ENCODE measurements at regions not wholly inside any gene's neighbourhood (a gene's known extent, or its start where the extent isn't known, plus 50 kb on each side); places are given as distances from the start of the nearest gene placed in this dataset.

DNA sequence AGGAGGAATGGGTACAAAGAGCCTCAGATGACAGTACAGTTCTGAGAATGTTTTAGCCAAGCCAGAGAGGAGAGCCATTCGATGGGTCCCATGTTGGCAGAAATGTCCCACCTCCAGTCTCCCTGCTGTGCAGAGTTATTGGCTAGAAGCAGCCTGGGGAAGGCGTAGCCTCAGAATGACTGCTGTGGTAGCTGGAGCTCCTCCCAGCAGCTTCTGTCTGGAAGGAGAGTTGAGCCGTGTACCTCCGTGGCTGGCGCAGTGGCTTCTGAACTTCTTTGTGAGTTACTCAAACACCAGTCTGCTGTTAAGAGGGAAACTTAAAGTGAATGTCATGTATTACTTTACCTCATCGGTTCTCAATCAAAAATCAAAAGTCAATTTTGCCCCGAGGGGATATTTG is 193.3 kb upstream of the SNX2 start:
- intact Hi-C loops (cut with DNase I): no loop called here
- ATAC-seq (no peak), DNase-seq (no peak)
- TF ChIP-seq, protein P1, sequence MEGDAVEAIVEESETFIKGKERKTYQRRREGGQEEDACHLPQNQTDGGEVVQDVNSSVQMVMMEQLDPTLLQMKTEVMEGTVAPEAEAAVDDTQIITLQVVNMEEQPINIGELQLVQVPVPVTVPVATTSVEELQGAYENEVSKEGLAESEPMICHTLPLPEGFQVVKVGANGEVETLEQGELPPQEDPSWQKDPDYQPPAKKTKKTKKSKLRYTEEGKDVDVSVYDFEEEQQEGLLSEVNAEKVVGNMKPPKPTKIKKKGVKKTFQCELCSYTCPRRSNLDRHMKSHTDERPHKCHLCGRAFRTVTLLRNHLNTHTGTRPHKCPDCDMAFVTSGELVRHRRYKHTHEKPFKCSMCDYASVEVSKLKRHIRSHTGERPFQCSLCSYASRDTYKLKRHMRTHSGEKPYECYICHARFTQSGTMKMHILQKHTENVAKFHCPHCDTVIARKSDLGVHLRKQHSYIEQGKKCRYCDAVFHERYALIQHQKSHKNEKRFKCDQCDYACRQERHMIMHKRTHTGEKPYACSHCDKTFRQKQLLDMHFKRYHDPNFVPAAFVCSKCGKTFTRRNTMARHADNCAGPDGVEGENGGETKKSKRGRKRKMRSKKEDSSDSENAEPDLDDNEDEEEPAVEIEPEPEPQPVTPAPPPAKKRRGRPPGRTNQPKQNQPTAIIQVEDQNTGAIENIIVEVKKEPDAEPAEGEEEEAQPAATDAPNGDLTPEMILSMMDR (IDR thresholded peaks at IDR 0.05): no peak
- Histone ChIP-seq H3K9me3 (no peaks in the 10 kb centered on the region), H3K4me3 (no peak overlapping the region), H3K27ac (no peak overlapping the region), H3K4me1 (no peaks in the 10 kb centered on the region), H3K36me3 (no peaks in the 10 kb centered on the region), H3K27me3 (ENCODE audit: low read depth) (no peaks in the 10 kb centered on the region)

DNA sequence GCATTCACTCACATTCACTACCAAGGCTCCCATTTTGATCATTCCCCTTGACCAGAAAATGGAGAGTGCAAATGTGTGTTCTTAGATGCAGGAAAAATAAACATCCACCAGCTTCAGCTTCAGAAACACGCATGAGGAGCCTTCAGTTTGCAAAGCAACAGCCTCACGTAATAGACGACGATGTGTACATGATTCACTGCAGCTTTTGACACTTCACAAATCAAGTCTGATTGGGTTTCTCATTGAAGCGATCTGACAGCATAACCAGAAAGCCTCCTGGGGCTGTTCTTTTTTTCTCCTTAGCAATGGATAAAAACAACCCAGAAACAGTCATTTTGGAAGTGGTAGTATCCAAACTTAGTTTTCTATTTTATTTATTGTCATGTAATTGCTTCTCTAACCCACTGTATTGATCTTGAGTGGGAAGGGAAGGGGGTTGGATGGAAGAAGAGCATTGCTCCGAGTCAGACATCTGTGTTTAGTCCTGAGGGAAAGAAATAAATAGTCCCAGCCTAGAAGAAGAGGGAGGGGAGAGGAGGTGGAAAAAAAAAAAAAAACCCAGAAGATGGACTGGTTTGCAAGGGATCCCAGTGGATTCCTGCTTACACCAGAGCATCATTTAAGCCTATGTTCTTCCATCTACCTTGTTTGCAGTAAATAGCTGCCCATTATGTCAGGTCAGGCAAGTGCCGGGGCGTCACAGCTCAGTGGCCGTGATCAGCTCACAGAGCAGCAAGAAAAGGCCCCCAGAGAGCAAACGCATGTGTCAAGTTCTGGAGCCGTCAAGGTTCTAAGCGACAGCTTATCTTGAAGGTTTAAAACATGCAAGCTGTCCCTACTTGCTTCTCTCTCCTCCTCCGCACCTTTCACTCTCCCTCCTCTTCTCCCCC is 190.2 kb upstream of the SNX2 start:
- Histone ChIP-seq H3K4me3 (no peak overlapping the region), H3K4me1 (no peaks in the 10 kb centered on the region), H3K36me3 (no peaks in the 10 kb centered on the region), H3K9me3 (no peaks in the 10 kb centered on the region), H3K27me3 (ENCODE audit: low read depth) (no peaks in the 10 kb centered on the region), H3K27ac (no peak overlapping the region)
- intact Hi-C loops (cut with DNase I): no loop called here
- DNase-seq (no peak), ATAC-seq (no peak)
- TF ChIP-seq, protein P1 (IDR thresholded peaks at IDR 0.05): no peak

DNA sequence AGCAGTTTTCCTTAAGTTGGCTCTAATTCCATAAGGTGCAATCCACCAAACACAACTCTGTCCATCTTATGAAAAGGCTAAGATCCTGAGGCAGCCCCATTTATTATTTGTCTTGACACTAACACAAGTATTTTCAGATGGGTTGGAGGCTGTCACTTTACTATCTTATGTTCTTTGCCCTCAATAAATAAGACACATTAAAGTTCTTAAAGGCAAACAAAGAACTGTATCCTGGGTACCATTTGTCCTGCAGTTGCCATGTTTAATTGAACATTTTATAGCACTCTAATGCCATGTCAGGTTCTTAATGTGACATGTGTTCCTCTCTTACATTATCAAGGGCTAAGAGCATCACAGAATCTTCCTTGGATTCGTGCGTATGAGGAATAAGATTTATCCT is 189.5 kb upstream of the SNX2 start:
- ATAC-seq (no peak), DNase-seq (no peak)
- H3K36me3 ChIP-seq: no peaks in the 10 kb centered on the region
- intact Hi-C loops (cut with DNase I): no loop called here
- H3K27me3 ChIP-seq (ENCODE audit: low read depth): no peaks in the 10 kb centered on the region
- H3K4me1 ChIP-seq: no peaks in the 10 kb centered on the region
- H3K27ac ChIP-seq: no peak overlapping the region
- H3K4me3 ChIP-seq: no peak overlapping the region
- no peaks in the 10 kb centered on the region for H3K9me3 ChIP-seq
- TF ChIP-seq, protein P1 (IDR thresholded peaks at IDR 0.05): no peak

DNA sequence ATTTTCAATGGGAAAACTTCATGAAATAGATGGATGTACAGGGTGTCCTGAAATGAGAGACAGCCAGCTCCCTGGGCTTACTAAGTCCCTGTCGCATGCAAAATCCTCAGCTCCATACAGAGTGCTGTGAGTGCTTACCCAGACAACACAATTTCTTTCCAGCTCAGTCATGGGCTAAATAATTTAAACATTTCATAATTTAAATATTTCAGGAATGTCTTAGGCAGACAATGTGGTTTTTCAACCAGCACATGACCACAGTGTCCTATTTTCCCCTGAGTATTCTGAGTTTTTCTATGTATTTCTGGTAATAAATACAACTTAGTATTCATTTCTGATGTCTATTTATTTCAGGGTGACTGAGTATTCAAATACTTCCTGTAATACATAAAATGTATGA is 188.5 kb upstream of the SNX2 start:
- Histone ChIP-seq H3K36me3 (no peaks in the 10 kb centered on the region), H3K27ac (no peak overlapping the region), H3K9me3 (no peaks in the 10 kb centered on the region), H3K4me3 (no peak overlapping the region), H3K4me1 (no peaks in the 10 kb centered on the region), H3K27me3 (ENCODE audit: low read depth) (no peaks in the 10 kb centered on the region)
- intact Hi-C loops (cut with DNase I): no loop called here
- DNase-seq: no peak
- peak in 1 of 2 donors; percentile 31 for ATAC-seq
- TF ChIP-seq, protein P1 (IDR thresholded peaks at IDR 0.05): no peak

DNA sequence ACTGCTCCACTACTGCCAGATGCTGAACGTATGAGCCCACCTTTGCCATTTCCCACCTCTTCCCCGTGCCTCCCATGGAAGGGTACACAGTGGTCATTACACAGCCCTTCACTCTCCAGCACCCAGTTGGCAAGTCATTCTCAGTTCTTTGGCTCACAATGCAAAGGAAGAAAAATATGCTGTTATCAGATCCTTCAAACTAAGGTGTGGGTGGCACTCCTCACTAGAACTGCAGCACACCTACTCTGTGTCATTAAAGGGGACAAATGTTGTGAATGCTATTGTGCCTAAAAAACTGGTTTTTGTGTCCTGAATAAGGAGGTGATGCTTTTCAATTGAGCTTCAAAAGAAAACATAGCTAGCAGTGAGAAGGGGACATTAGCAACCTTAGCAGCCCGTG is 183.1 kb upstream of the SNX2 start:
- no peaks in the 10 kb centered on the region for H3K9me3 ChIP-seq
- H3K36me3 ChIP-seq: no peaks in the 10 kb centered on the region
- no peaks in the 10 kb centered on the region for H3K27me3 ChIP-seq (ENCODE audit: low read depth)
- peak; percentile 64 to 70 for ATAC-seq
- TF ChIP-seq, protein P1 (IDR thresholded peaks at IDR 0.05): no peak
- intact Hi-C loops (cut with DNase I): no loop called here
- no peaks in the 10 kb centered on the region for H3K4me1 ChIP-seq
- H3K4me3 ChIP-seq: no peak overlapping the region
- DNase-seq: no peak
- no peak overlapping the region for H3K27ac ChIP-seq
